ENCODE measurements at regions not wholly inside any gene's neighbourhood (a gene's known extent, or its start where the extent isn't known, plus 50 kb on each side); places are given as distances from the start of the nearest gene placed in this dataset.

DNA sequence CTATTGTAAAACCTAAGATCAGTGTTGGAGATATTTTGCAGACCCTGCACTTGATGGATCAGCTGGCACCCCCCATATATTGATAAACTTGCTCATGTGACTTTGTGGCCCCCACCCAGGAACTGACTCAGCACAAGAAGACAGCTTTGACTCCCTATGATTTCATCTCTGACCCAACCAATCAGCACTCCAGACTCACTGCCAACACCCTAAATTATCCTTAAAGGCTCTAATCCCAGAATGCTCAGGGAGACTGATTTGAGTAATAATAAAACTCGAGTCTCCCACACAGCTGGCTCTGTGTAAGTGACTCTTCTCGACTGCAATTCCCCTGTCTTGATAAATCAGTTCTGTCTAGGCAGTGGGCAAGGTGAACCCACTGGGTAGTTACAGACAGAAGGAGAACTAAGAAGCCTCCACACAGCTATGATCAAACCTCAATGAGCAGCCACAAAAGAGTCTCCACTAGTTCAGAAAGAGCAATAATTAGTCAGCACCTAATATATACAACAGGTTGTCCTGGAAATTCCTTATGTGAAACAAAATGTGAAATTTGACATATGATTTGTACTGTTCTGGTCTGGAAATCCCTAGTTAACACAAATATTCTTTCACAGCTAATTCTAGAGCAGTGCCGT is 52.2 kb downstream of the ACTL7B start:
- Histone ChIP-seq H3K9ac (ENCODE audit: insufficient read depth in 1 of 2, low read length in 2 of 2) (no peak overlapping the region), H3K36me3 (ENCODE audit: control insufficient read depth in 4 of 4, insufficient read depth in 4 of 4, low read length in 4 of 4) (no peaks in the 10 kb centered on the region), H3K27me3 (ENCODE audit: control insufficient read depth in 3 of 3, insufficient read depth in 3 of 3, low read length in 2 of 3) (no peaks in the 10 kb centered on the region), H3K9me3 (ENCODE audit: control insufficient read depth in 4 of 4, insufficient read depth in 3 of 4, low read length in 3 of 4) (no peaks in the 10 kb centered on the region), H3K27ac (ENCODE audit: low read depth in 1 of 2, low read length in 1 of 2) (no peak overlapping the region), H3K4me1 (ENCODE audit: control insufficient read depth in 5 of 5, insufficient read depth in 5 of 5, low read length in 5 of 5) (no peaks in the 10 kb centered on the region), H3K4me3 (no peak overlapping the region)
- ATAC-seq (ENCODE audit: insufficient read depth, low FRiP score) (no peak), DNase-seq (no peak)
- 76 to 83% methylated on average over 3 of the region's 3 CpGs for WGBS, 2 donors
- TF ChIP-seq, protein P1, sequence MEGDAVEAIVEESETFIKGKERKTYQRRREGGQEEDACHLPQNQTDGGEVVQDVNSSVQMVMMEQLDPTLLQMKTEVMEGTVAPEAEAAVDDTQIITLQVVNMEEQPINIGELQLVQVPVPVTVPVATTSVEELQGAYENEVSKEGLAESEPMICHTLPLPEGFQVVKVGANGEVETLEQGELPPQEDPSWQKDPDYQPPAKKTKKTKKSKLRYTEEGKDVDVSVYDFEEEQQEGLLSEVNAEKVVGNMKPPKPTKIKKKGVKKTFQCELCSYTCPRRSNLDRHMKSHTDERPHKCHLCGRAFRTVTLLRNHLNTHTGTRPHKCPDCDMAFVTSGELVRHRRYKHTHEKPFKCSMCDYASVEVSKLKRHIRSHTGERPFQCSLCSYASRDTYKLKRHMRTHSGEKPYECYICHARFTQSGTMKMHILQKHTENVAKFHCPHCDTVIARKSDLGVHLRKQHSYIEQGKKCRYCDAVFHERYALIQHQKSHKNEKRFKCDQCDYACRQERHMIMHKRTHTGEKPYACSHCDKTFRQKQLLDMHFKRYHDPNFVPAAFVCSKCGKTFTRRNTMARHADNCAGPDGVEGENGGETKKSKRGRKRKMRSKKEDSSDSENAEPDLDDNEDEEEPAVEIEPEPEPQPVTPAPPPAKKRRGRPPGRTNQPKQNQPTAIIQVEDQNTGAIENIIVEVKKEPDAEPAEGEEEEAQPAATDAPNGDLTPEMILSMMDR (IDR thresholded peaks at IDR 0.05; ENCODE audit: control extremely low read depth, extremely low read depth) = no peak

DNA sequence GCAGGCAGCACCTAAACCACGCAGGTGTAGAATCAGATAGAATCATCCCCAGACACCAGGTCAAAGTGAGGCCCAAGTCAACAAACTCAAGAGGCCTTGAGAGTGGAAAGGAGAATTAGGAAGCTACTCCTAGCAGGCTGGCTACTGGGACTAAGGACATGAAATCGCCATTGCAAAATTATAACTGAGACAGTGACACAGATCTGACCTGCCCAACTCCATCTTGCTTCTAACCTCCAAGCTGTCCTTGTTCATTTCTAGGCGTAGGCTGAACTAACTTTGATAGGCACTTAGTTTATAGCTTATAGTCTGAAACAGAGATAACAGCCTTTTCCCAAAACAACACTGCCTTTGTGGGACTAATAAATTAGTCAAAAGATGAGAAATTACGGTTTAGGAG is 52.8 kb downstream of the ACTL7B start:
- H3K36me3 ChIP-seq (ENCODE audit: control insufficient read depth in 4 of 4, insufficient read depth in 4 of 4, low read length in 4 of 4) = no peaks in the 10 kb centered on the region
- H3K27me3 ChIP-seq (ENCODE audit: control insufficient read depth in 3 of 3, insufficient read depth in 3 of 3, low read length in 2 of 3) = no peaks in the 10 kb centered on the region
- no peaks in the 10 kb centered on the region for H3K9me3 ChIP-seq (ENCODE audit: control insufficient read depth in 4 of 4, insufficient read depth in 3 of 4, low read length in 3 of 4)
- H3K27ac ChIP-seq (ENCODE audit: low read depth in 1 of 2, low read length in 1 of 2) = no peak overlapping the region
- WGBS, 2 donors = 89 to 95% methylated on average over 4 of the region's 4 CpGs
- TF ChIP-seq, protein P1 (IDR thresholded peaks at IDR 0.05; ENCODE audit: control extremely low read depth, extremely low read depth) = no peak
- ATAC-seq (ENCODE audit: insufficient read depth, low FRiP score) = no peak
- no peak overlapping the region for H3K4me3 ChIP-seq
- H3K9ac ChIP-seq (ENCODE audit: insufficient read depth in 1 of 2, low read length in 2 of 2) = no peak overlapping the region
- DNase-seq = no peak
- no peaks in the 10 kb centered on the region for H3K4me1 ChIP-seq (ENCODE audit: control insufficient read depth in 5 of 5, insufficient read depth in 5 of 5, low read length in 5 of 5)

DNA sequence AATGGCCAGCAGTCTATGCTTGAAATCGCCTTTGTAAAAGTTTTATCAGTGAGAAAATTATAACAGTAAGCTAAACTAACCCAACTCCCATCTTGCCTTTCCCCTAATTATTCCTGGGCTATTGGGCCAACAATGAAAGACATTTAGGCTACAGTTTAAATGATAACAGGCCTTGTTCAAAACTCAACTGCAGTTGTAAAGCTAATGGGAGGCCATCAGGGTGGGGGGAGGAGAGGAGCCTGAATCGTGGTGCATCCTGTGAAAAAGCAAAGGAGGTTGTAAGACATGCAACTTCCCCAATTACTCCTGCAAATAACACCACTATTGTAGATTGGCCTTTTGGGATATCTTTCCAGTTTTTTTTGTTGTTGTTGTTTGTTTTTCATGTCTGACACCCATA is 53.8 kb downstream of the ACTL7B start:
- Histone ChIP-seq H3K4me1 (ENCODE audit: control insufficient read depth in 5 of 5, insufficient read depth in 5 of 5, low read length in 5 of 5) (no peaks in the 10 kb centered on the region), H3K9ac (ENCODE audit: insufficient read depth in 1 of 2, low read length in 2 of 2) (no peak overlapping the region), H3K4me3 (no peak overlapping the region), H3K27ac (ENCODE audit: low read depth in 1 of 2, low read length in 1 of 2) (no peak overlapping the region), H3K27me3 (ENCODE audit: control insufficient read depth in 3 of 3, insufficient read depth in 3 of 3, low read length in 2 of 3) (no peaks in the 10 kb centered on the region), H3K9me3 (ENCODE audit: control insufficient read depth in 4 of 4, insufficient read depth in 3 of 4, low read length in 3 of 4) (no peaks in the 10 kb centered on the region), H3K36me3 (ENCODE audit: control insufficient read depth in 4 of 4, insufficient read depth in 4 of 4, low read length in 4 of 4) (no peaks in the 10 kb centered on the region)
- DNase-seq = no peak
- 61 to 63% methylated on average over 2 of the region's 2 CpGs for WGBS, 2 donors
- no peak for ATAC-seq (ENCODE audit: insufficient read depth, low FRiP score)
- TF ChIP-seq, protein P1 (IDR thresholded peaks at IDR 0.05; ENCODE audit: control extremely low read depth, extremely low read depth) = no peak

DNA sequence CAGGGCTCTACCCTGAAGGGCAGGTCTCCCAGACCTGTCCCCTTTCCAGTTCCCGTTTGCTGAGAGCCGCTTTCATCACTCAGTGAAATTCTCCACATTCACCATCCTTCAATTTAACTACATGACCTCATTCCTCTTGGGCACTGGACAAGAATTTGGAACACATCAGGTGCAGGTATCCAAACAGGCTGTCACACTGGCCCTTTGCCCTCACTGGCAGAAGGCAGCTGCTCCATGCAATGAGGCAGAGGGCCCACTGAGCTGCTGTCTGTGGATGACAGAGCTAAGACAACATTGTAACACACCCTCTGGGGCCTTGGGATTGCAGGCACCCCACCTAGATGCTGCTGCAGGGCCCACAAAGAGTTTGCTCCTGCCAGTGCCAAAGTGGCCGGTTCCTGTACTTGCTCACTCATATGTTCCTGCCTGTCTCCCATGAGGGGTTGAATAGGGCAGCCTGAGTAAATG is 55.1 kb downstream of the ACTL7B start:
- TF ChIP-seq, protein P1 (IDR thresholded peaks at IDR 0.05; ENCODE audit: control extremely low read depth, extremely low read depth) = no peak
- H3K4me3 ChIP-seq = no peak overlapping the region
- DNase-seq (no peak), ATAC-seq (ENCODE audit: insufficient read depth, low FRiP score) (no peak)
- WGBS, 2 donors = 85 to 89% methylated on average over 3 of the region's 3 CpGs
- H3K36me3 ChIP-seq (ENCODE audit: control insufficient read depth in 4 of 4, insufficient read depth in 4 of 4, low read length in 4 of 4) = no peaks in the 10 kb centered on the region
- H3K27me3 ChIP-seq (ENCODE audit: control insufficient read depth in 3 of 3, insufficient read depth in 3 of 3, low read length in 2 of 3) = no peaks in the 10 kb centered on the region
- no peak overlapping the region for H3K27ac ChIP-seq (ENCODE audit: low read depth in 1 of 2, low read length in 1 of 2)
- no peaks in the 10 kb centered on the region for H3K9me3 ChIP-seq (ENCODE audit: control insufficient read depth in 4 of 4, insufficient read depth in 3 of 4, low read length in 3 of 4)
- no peak overlapping the region for H3K9ac ChIP-seq (ENCODE audit: insufficient read depth in 1 of 2, low read length in 2 of 2)
- no peaks in the 10 kb centered on the region for H3K4me1 ChIP-seq (ENCODE audit: control insufficient read depth in 5 of 5, insufficient read depth in 5 of 5, low read length in 5 of 5)
